NT2/D1 (cell line): ENCODE measurements at regions not wholly inside any gene's neighbourhood (a gene's known extent, or its start where the extent isn't known, plus 50 kb on each side); places are given as distances from the start of the nearest gene placed in this dataset.

Source experiments
- DNase-seq: peaks from one replicate; pipeline ENCODE4 v3.0.0-alpha.2; 2011; ENCODE audit warnings: low read depth, low spot score
- H3K27me3 ChIP-seq: 2 replicates; pipeline ENCODE4 v1.6.0; 2011; ENCODE audit warnings: mild to moderate bottlenecking; ENCODE audit not compliant: insufficient read length, insufficient read depth
- H3K36me3 ChIP-seq: 2 replicates; pipeline ENCODE4 v1.6.1; 2011; ENCODE audit warnings: mild to moderate bottlenecking, low read length, mixed read lengths; ENCODE audit not compliant: insufficient read depth, insufficient read length
- H3K4me1 ChIP-seq: 2 replicates; pipeline ENCODE4 v1.5.1; 2011; ENCODE audit not compliant: insufficient read depth, insufficient read length
- H3K4me3 ChIP-seq: 2 replicates; pipeline ENCODE4 v1.5.1; 2011; ENCODE audit warnings: low read depth; ENCODE audit not compliant: insufficient read length
- H3K9ac ChIP-seq: 2 replicates; pipeline ENCODE4 v1.6.0; 2011; ENCODE audit warnings: low read depth; ENCODE audit not compliant: insufficient read length
- H3K9me3 ChIP-seq: 2 replicates; pipeline ENCODE4 v1.5.1; 2011; ENCODE audit warnings: mild to moderate bottlenecking, low read length; ENCODE audit not compliant: insufficient read depth
- SUZ12 ChIP-seq: IDR thresholded peaks from 2 replicates; pipeline ENCODE4 v1.6.1; 2011; ENCODE audit not compliant: insufficient read length, insufficient read depth; ENCODE audit errors: extremely low read depth
- YY1 ChIP-seq: IDR thresholded peaks from 2 replicates; pipeline ENCODE4 v1.6.1; 2011; ENCODE audit not compliant: insufficient read length, insufficient read depth
- ZNF274 ChIP-seq: IDR thresholded peaks from 2 replicates; pipeline ENCODE4 v1.6.1; 2011; ENCODE audit warnings: mild to moderate bottlenecking, low read depth, low read length

DNA sequence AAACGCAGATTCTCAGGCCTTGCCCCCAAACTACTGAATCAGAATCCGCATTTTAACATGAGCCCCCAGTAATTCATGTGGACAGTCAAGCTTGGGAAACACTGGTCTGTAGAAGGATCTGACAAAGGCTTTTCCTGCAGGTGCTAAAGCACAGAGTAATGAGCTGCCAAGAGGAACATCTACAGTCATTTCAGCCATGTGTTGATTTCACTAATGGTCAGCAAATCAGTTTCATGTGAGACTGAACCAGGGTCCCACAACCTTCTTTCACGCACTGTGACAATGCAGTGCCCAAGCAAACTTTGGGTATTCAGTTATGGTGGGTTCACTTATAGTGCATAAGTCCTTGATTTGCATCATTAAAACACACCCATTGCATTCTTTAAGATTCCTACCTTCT is 237.6 kb downstream of the TUSC7 start:
- no peak for DNase-seq
- TF ChIP-seq SUZ12 (no peak), YY1 (no peak), ZNF274 (no peak)
- Histone ChIP-seq H3K36me3 (no peaks in the 10 kb centered on the region), H3K9ac (no peak overlapping the region), H3K9me3 (no peaks in the 10 kb centered on the region), H3K27me3 (no peaks in the 10 kb centered on the region), H3K4me3 (no peak overlapping the region), H3K4me1 (no peaks in the 10 kb centered on the region)

- DNase-seq, result no peak
- Histone ChIP-seq H3K27me3 (no peaks in the 10 kb centered on the region), H3K4me3 (no peak overlapping the region), H3K36me3 (no peaks in the 10 kb centered on the region), H3K4me1 (no peaks in the 10 kb centered on the region), H3K9me3 (no peaks in the 10 kb centered on the region), H3K9ac (no peak overlapping the region)
- TF ChIP-seq ZNF274, result no peak
- TF ChIP-seq YY1, result no peak
- TF ChIP-seq SUZ12, result no peak
Measured at GRCh38 chr3:116947809-116948208, 238.2 kb downstream of the TUSC7 start.

DNA sequence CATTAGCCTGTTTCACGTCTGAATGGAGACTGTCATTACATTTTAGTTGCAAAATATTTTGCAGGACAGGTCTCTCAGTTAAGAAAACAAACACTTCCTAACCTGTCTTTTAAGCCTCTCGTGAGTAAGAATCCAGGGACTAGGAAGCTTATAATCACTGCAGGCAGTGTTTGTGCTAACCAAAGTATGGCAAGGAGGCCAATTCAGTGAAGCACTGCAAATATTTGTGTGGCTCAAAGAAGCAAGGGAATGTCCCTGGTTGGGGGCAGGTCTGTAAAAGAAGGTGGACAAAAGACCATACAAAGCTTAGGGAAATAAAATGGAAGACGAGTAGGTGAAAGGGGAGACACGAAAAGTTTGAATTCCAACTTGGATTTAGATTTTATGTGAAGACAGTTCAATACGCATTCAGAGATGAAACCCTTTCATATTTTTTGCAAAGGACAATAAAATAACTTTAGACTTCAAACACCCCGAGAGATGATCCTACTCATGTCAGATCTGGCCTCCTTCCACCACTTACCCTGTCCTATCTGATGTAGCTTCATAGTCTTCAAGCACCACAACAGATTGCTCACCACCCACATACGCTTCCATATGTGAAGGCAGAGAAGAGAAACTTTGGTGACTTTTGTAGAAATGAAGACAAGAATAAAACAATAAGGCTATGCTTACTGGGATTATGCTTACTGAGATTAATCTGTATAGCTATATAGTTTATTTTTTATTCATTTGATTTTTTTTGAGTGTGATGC is 240.9 kb downstream of the TUSC7 start:
- Histone ChIP-seq H3K27me3 (no peaks in the 10 kb centered on the region), H3K9me3 (no peaks in the 10 kb centered on the region), H3K4me3 (no peak overlapping the region), H3K9ac (no peak overlapping the region), H3K4me1 (no peaks in the 10 kb centered on the region), H3K36me3 (no peaks in the 10 kb centered on the region)
- TF ChIP-seq ZNF274 (no peak), SUZ12 (no peak), YY1 (no peak)
- no peak for DNase-seq

GRCh38 chr3:116951610-116952009 is 242.0 kb downstream of the TUSC7 start:
- no peaks in the 10 kb centered on the region for H3K27me3 ChIP-seq
- no peaks in the 10 kb centered on the region for H3K4me1 ChIP-seq
- H3K4me3 ChIP-seq, result no peak overlapping the region
- no peak overlapping the region for H3K9ac ChIP-seq
- no peaks in the 10 kb centered on the region for H3K36me3 ChIP-seq
- DNase-seq, result no peak
- no peaks in the 10 kb centered on the region for H3K9me3 ChIP-seq
- no peak for TF ChIP-seq ZNF274
- TF ChIP-seq YY1, result no peak
- no peak for TF ChIP-seq SUZ12

DNA sequence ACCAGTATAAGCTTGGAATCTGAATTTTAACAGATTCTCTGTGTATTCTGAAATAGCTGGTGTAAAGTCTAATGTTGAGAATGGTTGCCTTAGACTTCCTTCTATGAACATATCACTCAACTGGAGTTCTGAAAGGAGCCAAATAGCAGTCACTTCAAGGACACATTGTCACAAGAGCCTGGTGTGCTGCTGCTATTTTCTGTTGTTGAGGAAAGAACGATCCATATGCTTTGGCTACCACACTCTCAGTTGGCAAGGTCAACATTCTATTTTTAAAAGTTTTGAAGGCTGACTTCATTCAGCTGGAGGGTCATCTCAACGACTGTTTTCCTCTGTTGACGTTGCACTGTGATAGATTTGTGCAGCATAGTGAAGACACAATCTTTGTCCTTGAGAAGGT is 248.7 kb downstream of the TUSC7 start:
- Histone ChIP-seq H3K27me3 (no peaks in the 10 kb centered on the region), H3K36me3 (no peaks in the 10 kb centered on the region), H3K4me1 (no peaks in the 10 kb centered on the region), H3K4me3 (no peak overlapping the region), H3K9me3 (no peaks in the 10 kb centered on the region), H3K9ac (no peak overlapping the region)
- no peak for DNase-seq
- TF ChIP-seq ZNF274 (no peak), YY1 (no peak), SUZ12 (no peak)

GRCh38 chr3:116961106-116961505 is 251.5 kb downstream of the TUSC7 start:
- H3K36me3 ChIP-seq, result no peaks in the 10 kb centered on the region
- H3K4me1 ChIP-seq, result no peaks in the 10 kb centered on the region
- H3K9ac ChIP-seq, result no peak overlapping the region
- H3K4me3 ChIP-seq, result no peak overlapping the region
- H3K9me3 ChIP-seq, result no peaks in the 10 kb centered on the region
- H3K27me3 ChIP-seq, result no peaks in the 10 kb centered on the region
- TF ChIP-seq YY1, result no peak
- TF ChIP-seq SUZ12, result no peak
- TF ChIP-seq ZNF274, result no peak
- DNase-seq, result no peak

- no peaks in the 10 kb centered on the region for H3K9me3 ChIP-seq
- no peak for DNase-seq
- no peaks in the 10 kb centered on the region for H3K27me3 ChIP-seq
- no peak overlapping the region for H3K9ac ChIP-seq
- no peak for TF ChIP-seq ZNF274
- no peak for TF ChIP-seq SUZ12
- no peak for TF ChIP-seq YY1
- no peak overlapping the region for H3K4me3 ChIP-seq
- H3K36me3 ChIP-seq, result no peaks in the 10 kb centered on the region
- H3K4me1 ChIP-seq, result no peaks in the 10 kb centered on the region
Measured at GRCh38 chr3:116963802-116964201, 254.2 kb downstream of the TUSC7 start.

DNA sequence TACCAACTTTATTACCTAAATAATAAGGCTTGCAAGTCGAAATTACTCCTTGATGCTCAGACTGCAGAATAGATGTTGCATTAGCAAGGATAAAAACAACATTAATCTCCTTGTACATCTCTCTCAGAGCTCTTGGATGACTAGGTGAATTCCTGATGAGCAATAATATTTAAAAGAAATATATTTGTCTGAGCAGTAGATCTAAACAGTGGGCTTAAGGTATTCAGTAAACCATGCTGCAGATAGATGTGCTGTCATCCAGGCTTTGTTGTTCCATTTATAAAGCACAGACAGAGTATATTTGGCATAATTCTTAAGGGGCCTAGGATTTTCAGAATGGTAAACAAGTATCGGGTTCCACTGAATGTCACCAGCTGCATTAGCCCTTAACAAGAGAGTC is 257.1 kb downstream of the TUSC7 start:
- Histone ChIP-seq H3K36me3 (no peaks in the 10 kb centered on the region), H3K4me1 (no peaks in the 10 kb centered on the region), H3K27me3 (no peaks in the 10 kb centered on the region), H3K9ac (no peak overlapping the region), H3K9me3 (no peaks in the 10 kb centered on the region), H3K4me3 (no peak overlapping the region)
- TF ChIP-seq YY1, result no peak
- no peak for TF ChIP-seq ZNF274
- TF ChIP-seq SUZ12, result no peak
- DNase-seq, result no peak
